SK-N-SH treated with all-trans-retinoic acid at 6 μM for 48 hours (cell line): ENCODE measurements at regions not wholly inside any gene's neighbourhood (a gene's known extent, or its start where the extent isn't known, plus 50 kb on each side); places are given as distances from the start of the nearest gene placed in this dataset.

Experiments used
- BACH2 ChIP-seq: fragments of 250-450 bp; sonication (Bioruptor Pico); IDR thresholded peaks from 2 replicates; pipeline ENCODE4 v1.9.0; 2021; ENCODE audit warnings: mild to moderate bottlenecking, borderline replicate concordance
- CSDC2 ChIP-seq: fragments of 250-450 bp; sonication (Bioruptor Pico); IDR thresholded peaks from 2 replicates; pipeline ENCODE4 v1.5.0; 2020; ENCODE audit warnings: mild to moderate bottlenecking, moderate library complexity
- ESRRG ChIP-seq: fragments of 250-450 bp; sonication (Bioruptor Pico); IDR thresholded peaks from 2 replicates; pipeline ENCODE4 v1.6.1; 2021; ENCODE audit warnings: mild to moderate bottlenecking
- ISL1 ChIP-seq: fragments of 250-450 bp; sonication (Bioruptor Pico); IDR thresholded peaks from 2 replicates; pipeline ENCODE4 v2.1.2; 2022; ENCODE audit warnings: mild to moderate bottlenecking, moderate library complexity
- POU6F1 ChIP-seq: fragments of 250-450 bp; sonication (Bioruptor Pico); IDR thresholded peaks from 2 replicates; pipeline ENCODE4 v1.8.0; 2021; ENCODE audit warnings: low read depth, mild to moderate bottlenecking, moderate library complexity, borderline replicate concordance
- RARB ChIP-seq: fragments of 250-450 bp; sonication (Bioruptor Pico); IDR thresholded peaks from 2 replicates; pipeline ENCODE4 v1.8.0; 2021; ENCODE audit warnings: mild to moderate bottlenecking, moderate library complexity
- SNAI2 ChIP-seq: fragments of 250-450 bp; sonication (Bioruptor Pico); IDR thresholded peaks from 2 replicates; pipeline ENCODE4 v1.5.0; 2020; ENCODE audit warnings: mild to moderate bottlenecking, moderate library complexity
- TCF4 ChIP-seq: fragments of 250-450 bp; sonication (Bioruptor Pico); IDR thresholded peaks from 2 replicates; pipeline ENCODE4 v1.8.0; 2021; ENCODE audit warnings: mild to moderate bottlenecking, moderate library complexity, borderline replicate concordance
- TSHZ2 ChIP-seq: fragments of 250-450 bp; sonication (Bioruptor Pico); IDR thresholded peaks from 2 replicates; pipeline ENCODE4 v1.5.0; 2020; ENCODE audit warnings: mild to moderate bottlenecking, moderate library complexity
- ZFP30 ChIP-seq: fragments of 450-650 bp; formaldehyde crosslinking; IDR thresholded peaks from 2 replicates; pipeline ENCODE4 v1.5.0; 2022; ENCODE audit warnings: mild to moderate bottlenecking, moderate library complexity
- ZNF70 ChIP-seq: fragments of 450-650 bp; formaldehyde crosslinking; IDR thresholded peaks from 2 replicates; pipeline ENCODE4 v1.5.0; 2020; ENCODE audit warnings: mild to moderate bottlenecking, moderate library complexity
- TF ChIP-seq, protein P1 (sequence below): fragments of 250-450 bp; sonication (Bioruptor Pico); IDR thresholded peaks from 2 replicates; pipeline ENCODE4 v1.8.0; 2020; ENCODE audit warnings: mild to moderate bottlenecking, moderate library complexity, borderline replicate concordance
- TF ChIP-seq, protein P2 (sequence below): fragments of 250-450 bp; sonication (Bioruptor Pico); IDR thresholded peaks from 2 replicates; pipeline ENCODE4 v1.5.1; 2020; ENCODE audit warnings: low read depth, mild to moderate bottlenecking, moderate library complexity
- TF ChIP-seq, protein P3 (sequence below): fragments of 250-450 bp; sonication (Bioruptor Pico); IDR thresholded peaks from 2 replicates; pipeline ENCODE4 v1.5.1; 2021; ENCODE audit warnings: mild to moderate bottlenecking, moderate library complexity

- TF ChIP-seq ISL1 (CRISPR knock-in tag), result no peak
- no peak for TF ChIP-seq RARB (CRISPR knock-in tag)
- TF ChIP-seq POU6F1 (CRISPR knock-in tag), result no peak
- no peak for TF ChIP-seq ZNF70 (CRISPR knock-in tag)
- TF ChIP-seq, protein P1, sequence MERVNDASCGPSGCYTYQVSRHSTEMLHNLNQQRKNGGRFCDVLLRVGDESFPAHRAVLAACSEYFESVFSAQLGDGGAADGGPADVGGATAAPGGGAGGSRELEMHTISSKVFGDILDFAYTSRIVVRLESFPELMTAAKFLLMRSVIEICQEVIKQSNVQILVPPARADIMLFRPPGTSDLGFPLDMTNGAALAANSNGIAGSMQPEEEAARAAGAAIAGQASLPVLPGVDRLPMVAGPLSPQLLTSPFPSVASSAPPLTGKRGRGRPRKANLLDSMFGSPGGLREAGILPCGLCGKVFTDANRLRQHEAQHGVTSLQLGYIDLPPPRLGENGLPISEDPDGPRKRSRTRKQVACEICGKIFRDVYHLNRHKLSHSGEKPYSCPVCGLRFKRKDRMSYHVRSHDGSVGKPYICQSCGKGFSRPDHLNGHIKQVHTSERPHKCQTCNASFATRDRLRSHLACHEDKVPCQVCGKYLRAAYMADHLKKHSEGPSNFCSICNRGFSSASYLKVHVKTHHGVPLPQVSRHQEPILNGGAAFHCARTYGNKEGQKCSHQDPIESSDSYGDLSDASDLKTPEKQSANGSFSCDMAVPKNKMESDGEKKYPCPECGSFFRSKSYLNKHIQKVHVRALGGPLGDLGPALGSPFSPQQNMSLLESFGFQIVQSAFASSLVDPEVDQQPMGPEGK, result no peak
- TF ChIP-seq TCF4, result no peak
- TF ChIP-seq ZFP30, result no peak
- no peak for TF ChIP-seq BACH2 (CRISPR knock-in tag)
- TF ChIP-seq CSDC2 (CRISPR knock-in tag), result no peak
- TF ChIP-seq, protein P2, sequence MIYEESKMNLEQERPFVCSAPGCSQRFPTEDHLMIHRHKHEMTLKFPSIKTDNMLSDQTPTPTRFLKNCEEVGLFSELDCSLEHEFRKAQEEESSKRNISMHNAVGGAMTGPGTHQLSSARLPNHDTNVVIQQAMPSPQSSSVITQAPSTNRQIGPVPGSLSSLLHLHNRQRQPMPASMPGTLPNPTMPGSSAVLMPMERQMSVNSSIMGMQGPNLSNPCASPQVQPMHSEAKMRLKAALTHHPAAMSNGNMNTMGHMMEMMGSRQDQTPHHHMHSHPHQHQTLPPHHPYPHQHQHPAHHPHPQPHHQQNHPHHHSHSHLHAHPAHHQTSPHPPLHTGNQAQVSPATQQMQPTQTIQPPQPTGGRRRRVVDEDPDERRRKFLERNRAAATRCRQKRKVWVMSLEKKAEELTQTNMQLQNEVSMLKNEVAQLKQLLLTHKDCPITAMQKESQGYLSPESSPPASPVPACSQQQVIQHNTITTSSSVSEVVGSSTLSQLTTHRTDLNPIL (CRISPR knock-in tag), result no peak
- TF ChIP-seq, protein P3, sequence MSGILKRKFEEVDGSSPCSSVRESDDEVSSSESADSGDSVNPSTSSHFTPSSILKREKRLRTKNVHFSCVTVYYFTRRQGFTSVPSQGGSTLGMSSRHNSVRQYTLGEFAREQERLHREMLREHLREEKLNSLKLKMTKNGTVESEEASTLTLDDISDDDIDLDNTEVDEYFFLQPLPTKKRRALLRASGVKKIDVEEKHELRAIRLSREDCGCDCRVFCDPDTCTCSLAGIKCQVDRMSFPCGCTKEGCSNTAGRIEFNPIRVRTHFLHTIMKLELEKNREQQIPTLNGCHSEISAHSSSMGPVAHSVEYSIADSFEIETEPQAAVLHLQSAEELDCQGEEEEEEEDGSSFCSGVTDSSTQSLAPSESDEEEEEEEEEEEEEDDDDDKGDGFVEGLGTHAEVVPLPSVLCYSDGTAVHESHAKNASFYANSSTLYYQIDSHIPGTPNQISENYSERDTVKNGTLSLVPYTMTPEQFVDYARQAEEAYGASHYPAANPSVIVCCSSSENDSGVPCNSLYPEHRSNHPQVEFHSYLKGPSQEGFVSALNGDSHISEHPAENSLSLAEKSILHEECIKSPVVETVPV (CRISPR knock-in tag), result no peak
- TF ChIP-seq ESRRG, result no peak
- TF ChIP-seq TSHZ2, result no peak
- no peak for TF ChIP-seq SNAI2
These were observed 430.6 kb upstream of the ID2 start for GRCh38 chr2:8251291-8251690.
